ENCODE measurements at regions not wholly inside any gene's neighbourhood (a gene's known extent, or its start where the extent isn't known, plus 50 kb on each side); places are given as distances from the start of the nearest gene placed in this dataset.
A peak's percentile ranks its signal among the peaks of the same experiment; 100 is the strongest.

GRCh38 chr6:7051780-7052442 lies 55.9 kb upstream of the RREB1 start (continued):
- TF ChIP-seq ZBTB44 (tag by site-specific recombination; IDR thresholded peaks at IDR 0.05) (no peak), KLF9 (tag by site-specific recombination; IDR thresholded peaks at IDR 0.05; ENCODE audit: low read depth) (0 out of 2 replicates have a peak, but pooled peaks have one; percentile 17), ZSCAN5A (tag by site-specific recombination; IDR thresholded peaks at IDR 0.05) (no peak), ZNF704 (tag by site-specific recombination; IDR thresholded peaks at IDR 0.05) (no peak), ZNF423 (tag by site-specific recombination; IDR thresholded peaks at IDR 0.05) (peak; percentile 40; the same call in 1 of the 2 replicates), ZNF404 (tag by site-specific recombination; IDR thresholded peaks at IDR 0.05) (no peak), ZNF426 (tag by site-specific recombination; IDR thresholded peaks at IDR 0.05) (no peak), ZNF624 (tag by site-specific recombination; IDR thresholded peaks at IDR 0.05) (no peak), PATZ1 (tag by site-specific recombination; IDR thresholded peaks at IDR 0.05) (peak; percentile 54), ZFHX2 (tag by site-specific recombination; conservative IDR thresholded peaks at IDR 0.05) (peak; percentile 76), ZNF132 (tag by site-specific recombination; IDR thresholded peaks at IDR 0.05; ENCODE audit: borderline replicate concordance) (no peak), ZNF37A (tag by site-specific recombination; IDR thresholded peaks at IDR 0.05) (no peak), ZNF777 (tag by site-specific recombination; IDR thresholded peaks at IDR 0.05; ENCODE audit: borderline replicate concordance) (peak; percentile 71; the same call in 1 of the 2 replicates), SP2 (tag by site-specific recombination; IDR thresholded peaks at IDR 0.05) (peak; percentile 60), KLF1 (tag by site-specific recombination; IDR thresholded peaks at IDR 0.05) (peak; percentile 76), ZBTB21 (tag by site-specific recombination; IDR thresholded peaks at IDR 0.05) (no peak)

GRCh38 chr6:7052443-7053011 lies 55.2 kb upstream of the RREB1 start:
- no peak overlapping the region; the same call in 1 of the 2 replicates for H3K27ac ChIP-seq (ENCODE audit: extremely low read depth, low read depth, low read length)
- POLR2A ChIA-PET, result interaction anchor here (0.6 to 0.8 kb wide), 3 partner anchors 33 to 209 kb away, joined by 3 to 5 read pairs (median 4); no protein-coding TSS in a partner anchor
- peak overlapping the region; percentile 24 for H3K4me3 ChIP-seq (ENCODE audit: low read depth, low read length)
- no peaks in the 10 kb centered on the region for H3K36me3 ChIP-seq (ENCODE audit: control insufficient read depth in 2 of 2, insufficient read depth in 1 of 2, low read length in 2 of 2)
- CTCF ChIA-PET, result interaction anchor here (0.6 to 0.7 kb wide), 2 partner anchors 163 to 1407 kb away, joined by 3 to 4 read pairs; no protein-coding TSS in a partner anchor
- H3K9me3 ChIP-seq (ENCODE audit: control insufficient read depth, insufficient read depth, low read depth, low read length), result no peaks in the 10 kb centered on the region
- peaks cover 4% of the 10 kb centered on the region; the same call in 1 of the 2 replicates for H3K4me1 ChIP-seq (ENCODE audit: control insufficient read depth, insufficient read depth, low read length)
- TF ChIP-seq ZNF777 (tag by site-specific recombination; IDR thresholded peaks at IDR 0.05; ENCODE audit: borderline replicate concordance) (peak; percentile 58; the same call in 1 of the 2 replicates), ZNF2 (tag by site-specific recombination; IDR thresholded peaks at IDR 0.05) (no peak), ZNF426 (tag by site-specific recombination; IDR thresholded peaks at IDR 0.05) (no peak), ZBTB26 (tag by site-specific recombination; optimal IDR thresholded peaks at IDR 0.05) (peak; percentile 62), ZNF600 (tag by site-specific recombination; IDR thresholded peaks at IDR 0.05) (peak; percentile 55), ZNF513 (tag by site-specific recombination; IDR thresholded peaks at IDR 0.05) (peak; percentile 75), ZBTB11 (tag by site-specific recombination; conservative IDR thresholded peaks at IDR 0.05; ENCODE audit: low read depth) (peak; percentile 91), GLIS1 (tag by site-specific recombination; IDR thresholded peaks at IDR 0.05) (peak; percentile 94)

All from HEK293 (cell line).